Gastroesophageal sphincter (tissue), 4 donors: ENCODE measurements at regions not wholly inside any gene's neighbourhood (a gene's known extent, or its start where the extent isn't known, plus 50 kb on each side); places are given as distances from the start of the nearest gene placed in this dataset.

Experiments used
- ATAC-seq: fragments of 150-250 bp; one replicate; pipeline ENCODE4 v1.9.1; 2016; ENCODE audit warnings: mild to moderate bottlenecking, moderate library complexity
- H3K27ac ChIP-seq, 4 donors: fragments of 200-600 bp; sonication (generic) in 3 of 4; 1 replicate in 3 of 4; 2 replicates in 1 of 4; pipeline ENCODE4 v1.5.1; 2016 to 2019
- H3K27me3 ChIP-seq: fragments of 200-600 bp; sonication (generic); one replicate; pipeline ENCODE4 v1.5.1; 2019
- H3K36me3 ChIP-seq, 2 donors: fragments of 200-600 bp; sonication (generic); one replicate each; pipeline ENCODE4 v1.5.1; 2019; ENCODE audit warnings: control low read depth in 1 of 2
- H3K4me1 ChIP-seq, 3 donors: fragments of 200-600 bp; sonication (generic); 1 replicate in 2 of 3; 2 replicates in 1 of 3; pipeline ENCODE4 v1.5.1; 2016 to 2019; ENCODE audit warnings: control low read depth in 2 of 3
- H3K4me3 ChIP-seq, 2 donors: fragments of 200-600 bp; sonication (generic); one replicate each; pipeline ENCODE4 v1.5.1; 2019; ENCODE audit warnings: mild to moderate bottlenecking in 1 of 2, moderate library complexity in 1 of 2
- H3K9me3 ChIP-seq, 3 donors: fragments of 200-600 bp; sonication (generic); one replicate each; pipeline ENCODE4 v1.5.1; 2017 to 2019; ENCODE audit warnings: control low read depth in 2 of 3
- CTCF ChIP-seq, 4 experiments: fragments of 200-600 bp in 2 of 4; fragments of 450-650 bp in 2 of 4; sonication (generic) in 1 of 4; IDR thresholded peaks; one replicate each; pipeline ENCODE4 v1.5.1; 2017 to 2019; ENCODE audit warnings: antibody characterized with exemption in 4 of 4, mild to moderate bottlenecking in 2 of 4, moderate library complexity in 2 of 4
- EP300 ChIP-seq: sonication (generic); formaldehyde crosslinking; IDR thresholded peaks from one replicate; pipeline ENCODE4 v1.6.1; 2017; ENCODE audit warnings: antibody characterized with exemption, mild to moderate bottlenecking
- POLR2A ChIP-seq, 2 donors: fragments of 450-650 bp; IDR thresholded peaks; one replicate each; pipeline ENCODE4 v1.6.1; 2017; ENCODE audit warnings: antibody characterized with exemption in 2 of 2, mild to moderate bottlenecking in 2 of 2, moderate library complexity in 1 of 2
- POLR2AphosphoS5 ChIP-seq: sonication (generic); formaldehyde crosslinking; IDR thresholded peaks from one replicate; pipeline ENCODE4 v1.6.1; 2017; ENCODE audit warnings: antibody characterized with exemption
- WGBS, 2 donors: methylation state at CpG; one replicate each; pipeline ENCODE4 v1.1.5; 2018; ENCODE audit warnings: low coverage in 1 of 2; 5-methylcytosine and 5-hydroxymethylcytosine counted together

GRCh38 chr12:63292471-63293221 is 141.6 kb upstream of the AVPR1A start:
- Histone ChIP-seq H3K36me3 (no peaks in the 10 kb centered on the region), H3K4me1 (no peaks in the 10 kb centered on the region), H3K27me3 (no peaks in the 10 kb centered on the region), H3K4me3 (no peak overlapping the region), H3K9me3 (no peaks in the 10 kb centered on the region), H3K27ac (no peak overlapping the region)
- 51 to 67% methylated on average over 2 of the region's 2 CpGs for WGBS, 2 donors
- no peak for ATAC-seq
- TF ChIP-seq EP300 = no peak
- TF ChIP-seq POLR2A (IDR thresholded peaks at IDR 0.05) = no peak
- TF ChIP-seq CTCF (IDR thresholded peaks at IDR 0.05) = no peak
- no peak for TF ChIP-seq POLR2AphosphoS5

GRCh38 chr12:63276537-63277365 is 125.8 kb upstream of the AVPR1A start:
- WGBS, 2 donors = 13 to 29% methylated on average over 2 to 4 of the region's 4 CpGs
- Histone ChIP-seq H3K4me1 (no peaks in the 10 kb centered on the region), H3K27ac (no peak overlapping the region), H3K4me3 (no peak overlapping the region), H3K9me3 (no peaks in the 10 kb centered on the region), H3K36me3 (no peaks in the 10 kb centered on the region), H3K27me3 (no peaks in the 10 kb centered on the region)
- TF ChIP-seq POLR2A (IDR thresholded peaks at IDR 0.05) (no peak), CTCF (IDR thresholded peaks at IDR 0.05) (peak in 1 of 4 experiments; percentile 27), EP300 (no peak), POLR2AphosphoS5 (no peak)
- ATAC-seq = no peak

- H3K27me3 ChIP-seq = no peaks in the 10 kb centered on the region
- H3K4me3 ChIP-seq = no peak overlapping the region
- no peak overlapping the region for H3K27ac ChIP-seq
- TF ChIP-seq POLR2A (IDR thresholded peaks at IDR 0.05) (no peak), CTCF (IDR thresholded peaks at IDR 0.05) (no peak), EP300 (no peak)
- H3K4me1 ChIP-seq = no peaks in the 10 kb centered on the region
- WGBS, 2 donors = 83 to 100% methylated on average over 1 of the region's 1 CpG
- no peaks in the 10 kb centered on the region for H3K36me3 ChIP-seq
- peaks cover 0 to 32% (median 0%) of the 10 kb centered on the region in 3 donors for H3K9me3 ChIP-seq
- no peak for ATAC-seq
Measured at GRCh38 chr12:63266988-63267387, 116.0 kb upstream of the AVPR1A start.

GRCh38 chr12:63264629-63265028 is 113.6 kb upstream of the AVPR1A start:
- TF ChIP-seq CTCF (IDR thresholded peaks at IDR 0.05) (no peak), EP300 (no peak), POLR2AphosphoS5 (no peak), POLR2A (IDR thresholded peaks at IDR 0.05) (no peak)
- Histone ChIP-seq H3K27ac (no peak overlapping the region), H3K9me3 (peaks cover 0 to 32% (median 0%) of the 10 kb centered on the region in 3 donors), H3K4me1 (no peaks in the 10 kb centered on the region), H3K27me3 (no peaks in the 10 kb centered on the region), H3K4me3 (no peak overlapping the region), H3K36me3 (no peaks in the 10 kb centered on the region)
- 74 to 75% methylated on average over 6 of the region's 6 CpGs for WGBS, 2 donors
- ATAC-seq = no peak
